C4-2B (cell line): ENCODE measurements at regions not wholly inside any gene's neighbourhood (a gene's known extent, or its start where the extent isn't known, plus 50 kb on each side); places are given as distances from the start of the nearest gene placed in this dataset.

ENCODE experiments used
- H3K27ac ChIP-seq: fragments of 450-650 bp; 2 replicates; pipeline ENCODE4 v1.5.1; 2017
- ZFX ChIP-seq: fragments of 450-650 bp; IDR thresholded peaks from 2 replicates; pipeline ENCODE4 v1.6.1; 2017
- TF ChIP-seq, protein P1 (sequence below): fragments of 450-650 bp; conservative IDR thresholded peaks from 2 replicates; pipeline ENCODE4 v1.5.1; 2017; ENCODE audit warnings: mild to moderate bottlenecking

DNA sequence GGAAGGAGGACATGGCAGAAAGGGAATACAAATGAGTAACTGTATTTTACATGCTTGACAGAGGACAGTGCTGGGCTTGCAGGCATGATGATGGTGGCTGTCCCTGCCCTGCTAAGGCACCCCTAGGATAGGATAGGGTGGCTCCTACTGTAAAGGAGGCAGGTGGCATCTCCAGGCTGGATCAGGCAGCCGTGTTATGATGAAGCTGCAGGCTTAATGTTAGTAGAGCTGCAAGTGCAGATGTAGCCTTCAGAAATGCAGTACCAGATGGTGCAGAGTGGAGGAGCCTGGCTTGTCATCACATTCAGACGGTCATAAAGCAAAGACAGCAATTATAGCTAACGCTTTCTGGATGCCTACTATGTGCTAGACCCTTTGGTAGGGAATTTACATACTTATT lies 287.9 kb upstream of the PODXL start:
- no peak overlapping the region for H3K27ac ChIP-seq

DNA sequence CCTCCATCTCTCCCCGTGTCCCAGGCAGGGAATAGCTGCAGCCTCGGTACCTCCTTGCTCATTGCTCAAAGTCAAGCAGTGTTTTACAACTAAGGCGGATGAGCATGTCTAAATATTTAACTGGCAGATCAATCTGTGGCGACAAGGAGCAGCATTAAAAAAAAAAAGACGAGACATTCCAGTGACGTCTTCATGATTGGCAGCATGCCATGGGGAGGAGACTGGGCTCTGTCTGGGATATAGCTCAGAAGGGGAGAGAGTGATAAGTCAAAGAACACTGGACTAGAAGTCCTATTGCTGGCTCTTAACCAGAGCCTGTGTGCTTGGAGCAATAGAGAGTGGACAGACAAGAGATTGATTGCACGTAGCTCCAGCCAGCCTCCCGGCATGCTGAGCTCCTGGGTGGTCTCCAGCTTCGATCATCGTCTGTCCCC lies 287.5 kb upstream of the PODXL start:
- no peak overlapping the region for H3K27ac ChIP-seq
- TF ChIP-seq ZFX, result no peak
- TF ChIP-seq, protein P1, sequence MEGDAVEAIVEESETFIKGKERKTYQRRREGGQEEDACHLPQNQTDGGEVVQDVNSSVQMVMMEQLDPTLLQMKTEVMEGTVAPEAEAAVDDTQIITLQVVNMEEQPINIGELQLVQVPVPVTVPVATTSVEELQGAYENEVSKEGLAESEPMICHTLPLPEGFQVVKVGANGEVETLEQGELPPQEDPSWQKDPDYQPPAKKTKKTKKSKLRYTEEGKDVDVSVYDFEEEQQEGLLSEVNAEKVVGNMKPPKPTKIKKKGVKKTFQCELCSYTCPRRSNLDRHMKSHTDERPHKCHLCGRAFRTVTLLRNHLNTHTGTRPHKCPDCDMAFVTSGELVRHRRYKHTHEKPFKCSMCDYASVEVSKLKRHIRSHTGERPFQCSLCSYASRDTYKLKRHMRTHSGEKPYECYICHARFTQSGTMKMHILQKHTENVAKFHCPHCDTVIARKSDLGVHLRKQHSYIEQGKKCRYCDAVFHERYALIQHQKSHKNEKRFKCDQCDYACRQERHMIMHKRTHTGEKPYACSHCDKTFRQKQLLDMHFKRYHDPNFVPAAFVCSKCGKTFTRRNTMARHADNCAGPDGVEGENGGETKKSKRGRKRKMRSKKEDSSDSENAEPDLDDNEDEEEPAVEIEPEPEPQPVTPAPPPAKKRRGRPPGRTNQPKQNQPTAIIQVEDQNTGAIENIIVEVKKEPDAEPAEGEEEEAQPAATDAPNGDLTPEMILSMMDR, result no peak

More for the DNA sequence above, 287.9 kb upstream of the PODXL start:
- no peak for TF ChIP-seq ZFX
- TF ChIP-seq, protein P1, result no peak

DNA sequence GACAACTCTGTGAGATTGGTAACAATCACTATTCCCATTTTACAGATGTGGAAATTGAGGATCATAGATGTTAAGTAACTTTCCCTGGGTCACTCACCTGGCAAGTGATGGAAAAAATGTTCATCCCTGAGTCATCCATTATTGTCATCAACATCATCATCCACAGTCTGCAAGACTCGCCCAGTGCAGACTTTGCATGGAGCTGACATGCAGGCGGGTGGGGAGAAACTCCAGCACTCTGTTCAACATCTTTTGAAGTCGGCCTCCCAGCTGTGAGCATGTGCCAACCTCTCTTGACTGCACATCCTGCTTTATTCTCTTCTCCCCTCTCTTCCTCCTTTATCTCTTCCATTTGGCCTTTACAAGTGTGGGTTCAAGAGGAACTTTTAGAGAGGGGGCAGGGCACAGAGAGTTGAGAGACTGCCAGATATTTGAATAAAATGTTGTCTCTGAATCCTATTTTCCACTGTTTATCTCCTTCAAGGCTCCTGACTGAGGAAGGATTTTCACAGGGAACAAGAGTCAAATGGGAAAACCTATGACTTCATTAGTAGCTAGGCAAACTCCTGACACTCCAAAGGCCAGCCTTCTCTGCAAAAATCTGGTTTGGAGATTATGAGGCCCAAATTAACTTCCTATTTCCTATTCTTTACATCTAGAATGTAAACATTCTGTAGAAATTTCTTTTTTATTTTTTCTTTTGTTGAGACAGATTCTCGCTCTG lies 283.7 kb upstream of the PODXL start:
- no peak overlapping the region for H3K27ac ChIP-seq
- TF ChIP-seq ZFX, result no peak
- TF ChIP-seq, protein P1, result no peak

DNA sequence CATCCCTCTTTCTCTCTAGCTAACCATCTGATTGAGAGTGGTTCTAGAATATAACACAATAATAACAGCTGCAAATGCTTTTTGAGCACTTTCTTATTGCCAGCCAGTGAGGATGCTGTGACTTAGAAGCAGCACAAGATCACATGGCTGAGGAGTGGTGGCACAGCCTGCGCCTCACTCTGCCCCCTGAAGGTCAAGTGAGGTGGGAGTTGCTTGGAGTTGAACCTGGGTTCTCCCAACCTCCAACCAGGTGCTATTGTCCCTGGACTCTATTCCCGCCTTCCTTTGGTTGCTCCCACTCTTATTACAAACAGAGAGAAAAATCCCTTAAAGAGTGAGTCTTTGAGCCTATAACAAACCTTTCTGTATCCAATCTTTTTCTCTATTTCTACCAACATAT lies 280.3 kb upstream of the PODXL start:
- no peak overlapping the region for H3K27ac ChIP-seq
- TF ChIP-seq, protein P1, result no peak
- no peak for TF ChIP-seq ZFX

DNA sequence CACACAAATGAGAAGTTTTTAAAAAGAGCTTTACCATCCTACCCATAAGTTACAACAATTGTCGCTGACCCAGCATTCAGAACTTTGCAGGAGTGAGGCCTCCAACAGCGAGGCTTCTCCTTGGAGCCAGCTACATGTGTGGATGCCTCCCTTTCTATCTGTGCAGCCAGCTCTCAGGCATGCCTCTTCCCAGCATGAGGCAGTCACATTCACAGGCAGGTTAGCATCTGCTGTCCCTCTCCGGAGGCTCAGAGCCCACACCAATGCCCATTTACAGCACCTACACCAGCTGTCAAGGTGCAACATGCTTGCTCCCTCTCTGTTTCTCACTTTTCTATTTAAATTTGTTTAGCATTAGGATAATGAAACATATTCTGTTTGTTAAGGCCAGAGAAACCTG lies 278.7 kb upstream of the PODXL start:
- no peak overlapping the region for H3K27ac ChIP-seq
- TF ChIP-seq, protein P1, result no peak
- TF ChIP-seq ZFX, result no peak

DNA sequence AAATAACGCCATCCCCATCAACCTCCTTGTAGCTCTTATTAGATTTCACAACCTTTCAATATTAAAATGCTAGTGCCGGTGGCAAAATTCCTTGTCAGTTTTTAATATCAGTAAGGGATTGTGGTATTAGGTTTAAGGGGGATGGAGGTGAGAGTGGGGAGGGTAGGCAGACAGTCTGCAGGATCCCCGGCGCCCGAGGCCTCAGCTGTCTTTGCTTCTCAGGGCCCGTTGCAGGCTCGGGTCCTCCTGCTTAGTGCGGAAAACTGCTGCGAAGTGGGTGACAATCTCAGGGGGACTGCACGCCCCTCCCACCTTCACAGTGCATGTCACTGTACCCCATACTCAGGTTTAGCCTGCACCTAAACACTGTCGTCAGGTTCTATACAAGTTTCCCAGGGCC lies 274.3 kb upstream of the PODXL start:
- H3K27ac ChIP-seq, result no peak overlapping the region
- no peak for TF ChIP-seq ZFX
- TF ChIP-seq, protein P1, result no peak

DNA sequence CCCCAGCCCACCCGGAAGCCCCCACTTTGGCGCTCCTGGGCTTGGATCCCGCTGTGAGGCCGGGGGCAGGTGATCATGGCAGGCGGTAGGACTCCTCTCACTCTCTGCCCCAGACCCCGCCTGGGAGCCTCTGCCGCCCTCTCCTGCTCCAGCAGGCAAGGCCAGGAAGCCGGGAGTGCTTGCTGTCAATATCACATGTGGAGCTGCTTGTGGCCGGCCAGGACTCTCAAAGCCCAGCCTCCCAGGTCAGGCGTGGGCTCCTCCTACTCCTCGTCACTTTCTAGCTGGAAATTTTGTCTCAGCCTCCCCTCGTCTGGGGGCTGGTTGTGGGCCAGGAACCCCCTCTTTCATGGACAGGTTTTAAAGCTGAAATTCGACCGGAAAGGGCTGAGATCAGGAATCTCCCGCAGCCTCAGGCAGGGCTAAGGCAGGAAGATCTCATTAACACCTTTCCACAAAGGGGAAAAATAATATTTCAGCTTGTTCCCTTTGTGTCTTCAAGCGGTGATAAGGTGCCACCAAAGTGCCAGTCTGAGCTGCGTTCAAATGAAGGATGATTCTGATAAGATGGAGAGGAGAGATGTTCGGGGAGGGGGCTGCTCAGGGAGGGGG lies 273.6 kb upstream of the PODXL start:
- H3K27ac ChIP-seq, result no peak overlapping the region

More for the DNA sequence above, 273.6 kb upstream of the PODXL start:
- TF ChIP-seq, protein P1, result no peak
- TF ChIP-seq ZFX, result no peak
